GM18870 (cell line): ENCODE measurements at regions not wholly inside any gene's neighbourhood (a gene's known extent, or its start where the extent isn't known, plus 50 kb on each side); places are given as distances from the start of the nearest gene placed in this dataset.

ENCODE experiments used
- ATAC-seq: cut with Tn5 transposase; IDR thresholded peaks from one replicate; pipeline ENCODE4 v1.9.1; 2021; ENCODE audit warnings: moderate library complexity; ENCODE audit not compliant: unreplicated experiment

GRCh38 chr5:56440871-56441740 is 208.0 kb upstream of the ANKRD55 start:
- ATAC-seq = no peak

DNA sequence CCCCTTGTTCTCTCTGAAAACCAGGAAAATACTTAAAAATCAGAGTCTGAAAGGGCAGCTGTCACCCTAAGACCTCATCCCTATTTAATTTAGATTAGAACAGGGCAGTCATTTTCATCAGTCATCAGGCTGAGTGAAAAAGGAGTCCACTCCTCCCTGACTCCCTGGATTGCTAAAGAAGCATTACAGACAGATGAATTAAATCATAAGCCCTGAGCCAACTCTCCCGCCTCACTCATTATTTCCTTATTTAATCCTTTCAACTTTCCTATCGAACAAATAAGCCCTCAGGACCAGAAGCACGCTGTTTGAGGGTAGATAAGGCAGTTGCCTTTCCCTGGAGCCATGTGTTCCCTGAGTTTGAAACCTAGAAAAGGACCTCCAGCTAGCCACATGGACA is 201.9 kb upstream of the ANKRD55 start:
- no peak for ATAC-seq

DNA sequence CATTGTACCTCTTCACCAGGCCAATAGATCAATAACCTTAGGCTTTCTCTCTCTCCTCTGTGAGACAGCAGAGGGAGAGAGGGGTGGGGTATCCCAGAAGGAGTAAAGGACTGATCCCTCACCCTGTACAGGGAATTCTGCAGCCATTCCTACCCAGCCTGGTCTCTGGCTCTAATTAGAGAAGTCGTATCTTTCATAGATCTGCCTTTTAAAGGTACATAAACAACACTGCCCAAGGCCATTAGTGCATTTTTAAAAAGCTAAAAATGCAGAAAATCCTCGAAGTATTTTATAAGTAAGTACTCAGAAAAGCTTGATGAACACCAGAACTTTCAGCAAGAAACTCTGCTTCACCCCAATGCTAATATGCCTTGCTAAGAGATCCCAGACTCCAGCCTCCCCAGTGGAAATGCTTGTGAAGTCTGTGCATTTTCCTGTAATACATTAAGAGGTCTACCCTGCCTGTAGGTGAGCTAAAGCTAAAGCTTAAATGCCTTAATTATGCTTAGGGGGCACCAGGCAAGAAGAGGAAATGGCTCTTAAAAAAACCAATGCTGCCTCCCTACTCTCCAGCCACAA is 200.0 kb upstream of the ANKRD55 start:
- no peak for ATAC-seq

GRCh38 chr5:56432321-56432720 is 199.2 kb upstream of the ANKRD55 start:
- ATAC-seq = no peak

DNA sequence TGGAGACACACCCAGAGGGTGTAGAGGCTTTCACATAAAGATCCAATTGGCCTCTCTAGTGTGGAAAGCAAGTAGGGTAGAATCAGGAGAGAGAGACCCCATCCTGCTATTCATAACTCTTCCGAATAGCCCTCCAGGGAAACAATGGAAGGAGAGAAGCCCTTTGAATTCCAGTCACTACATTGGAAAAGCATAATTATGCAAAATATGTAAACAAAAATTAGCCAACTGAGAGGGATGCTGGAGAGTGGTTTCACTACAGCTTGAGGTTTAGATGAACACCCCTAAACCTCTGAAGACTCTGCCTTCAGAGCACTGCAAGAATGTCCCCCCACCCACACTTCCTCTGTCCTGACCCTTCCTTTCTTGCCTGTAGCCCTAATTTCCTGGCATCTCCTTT is 197.3 kb upstream of the ANKRD55 start:
- ATAC-seq = no peak

DNA sequence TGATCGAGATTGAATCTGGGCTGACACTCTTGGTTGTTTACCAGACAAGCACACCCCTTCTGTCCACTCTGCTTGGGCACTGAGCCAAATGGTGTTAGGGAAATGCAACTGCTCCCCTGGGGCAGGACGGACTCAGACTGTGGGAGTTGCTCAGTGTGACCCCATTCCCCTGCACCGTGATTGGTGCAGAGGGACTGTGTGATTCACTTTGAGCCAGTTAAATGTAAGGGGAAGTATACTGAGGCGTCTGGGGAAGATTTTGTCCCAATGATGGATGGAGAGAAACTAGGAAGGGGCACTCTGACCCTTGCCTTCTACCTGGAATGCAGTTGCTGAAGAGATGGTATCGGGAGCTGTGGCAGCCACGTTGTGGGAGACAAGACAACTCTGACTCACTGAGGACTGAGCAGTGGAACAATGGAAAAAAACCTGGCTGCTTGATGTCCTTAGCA is 196.0 kb upstream of the ANKRD55 start:
- no peak for ATAC-seq

DNA sequence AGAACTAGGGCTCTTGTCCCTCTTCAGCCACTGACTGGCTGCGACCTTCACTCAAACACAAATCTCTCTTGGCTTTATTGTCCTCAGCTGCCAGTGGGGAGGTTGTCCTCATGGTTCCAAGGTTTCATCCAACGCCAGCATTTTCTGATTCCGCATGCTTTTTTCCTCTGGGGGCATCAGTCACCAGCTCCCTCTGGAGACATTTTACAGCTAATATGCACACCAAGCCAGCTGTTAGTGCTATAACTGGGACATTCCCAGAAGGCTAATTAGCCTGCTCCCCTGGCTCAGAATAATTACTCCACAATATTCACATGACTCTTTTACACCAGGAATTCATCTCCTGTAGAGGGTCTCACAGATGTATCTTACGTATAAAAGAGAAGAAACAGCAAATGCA is 193.6 kb upstream of the ANKRD55 start:
- no peak for ATAC-seq

DNA sequence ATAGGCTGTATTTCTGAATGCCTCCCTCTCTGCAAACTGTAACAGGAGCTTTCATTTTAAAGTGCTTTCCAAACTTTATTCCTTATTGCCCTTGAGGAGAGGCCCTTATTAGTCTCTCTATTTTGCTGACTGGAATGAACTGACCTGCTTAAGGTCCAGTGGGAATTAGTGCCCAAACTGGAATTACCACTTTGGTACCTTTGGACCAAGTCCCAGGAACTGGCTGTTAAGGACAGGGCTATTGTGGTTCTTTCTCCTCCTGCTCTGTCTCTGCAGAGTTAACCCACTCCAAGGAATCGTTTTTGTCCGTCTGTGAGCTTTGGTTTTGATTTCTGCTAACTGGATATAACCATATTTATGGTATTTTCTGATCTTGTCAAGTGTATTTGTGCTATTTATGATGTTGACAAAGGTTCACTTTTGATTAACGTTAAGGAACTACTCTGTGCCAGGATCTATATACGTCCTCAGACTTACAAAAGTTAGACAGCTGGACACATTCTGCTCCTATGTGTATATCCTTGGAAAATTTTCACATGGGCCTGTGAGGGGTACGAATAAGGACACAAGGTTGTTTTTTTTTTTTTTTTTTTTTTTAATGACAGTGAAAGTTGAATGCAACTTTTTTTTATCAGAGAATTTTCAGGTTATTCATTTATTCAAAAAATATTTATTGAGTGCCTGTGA is 189.1 kb upstream of the ANKRD55 start:
- ATAC-seq = no peak

DNA sequence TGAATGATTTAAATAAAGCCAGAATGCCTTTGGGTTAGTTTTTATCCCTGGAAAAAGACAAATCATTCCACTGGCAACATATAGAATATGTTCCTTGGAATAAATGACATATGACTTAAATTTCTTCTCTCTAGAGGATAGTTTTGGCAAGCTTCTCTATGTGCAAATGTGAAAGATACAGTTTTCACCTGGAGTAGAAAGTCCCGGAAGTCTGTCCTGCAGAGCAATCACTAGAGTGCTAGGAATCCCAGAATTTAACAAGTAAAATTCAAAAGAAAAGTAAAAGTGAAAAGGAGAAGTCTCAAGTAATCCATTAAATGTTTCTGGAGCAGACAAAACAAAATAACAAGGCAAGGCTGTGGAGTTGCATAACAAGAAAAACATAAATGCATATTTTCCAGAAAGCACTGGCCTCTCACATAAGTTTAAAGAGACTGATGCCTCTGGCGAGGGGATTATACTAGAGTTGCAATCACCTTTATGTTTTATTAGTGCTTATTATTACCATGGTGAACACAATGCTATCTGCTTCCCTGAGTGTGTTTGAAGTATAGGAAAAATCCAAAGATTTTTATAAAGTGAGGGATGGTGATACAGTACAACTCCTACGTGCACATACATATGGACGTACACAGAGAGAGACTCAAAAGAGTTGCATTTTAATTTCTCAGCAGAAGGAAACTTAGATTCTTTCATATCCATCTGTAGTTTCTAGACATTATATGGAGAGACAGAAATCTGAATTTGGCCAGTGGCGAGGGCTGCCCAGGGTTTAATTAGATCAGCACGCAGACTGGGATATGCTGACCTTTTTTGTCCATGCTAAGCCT is 188.3 kb upstream of the ANKRD55 start:
- ATAC-seq = no peak

- ATAC-seq = no peak
Measured at GRCh38 chr5:56420323-56420722, 187.2 kb upstream of the ANKRD55 start.

- ATAC-seq = no peak
Measured at GRCh38 chr5:56419667-56420066, 186.5 kb upstream of the ANKRD55 start.

- peak; percentile 74 for ATAC-seq
Measured at GRCh38 chr5:56415356-56415765, 182.2 kb upstream of the ANKRD55 start.

DNA sequence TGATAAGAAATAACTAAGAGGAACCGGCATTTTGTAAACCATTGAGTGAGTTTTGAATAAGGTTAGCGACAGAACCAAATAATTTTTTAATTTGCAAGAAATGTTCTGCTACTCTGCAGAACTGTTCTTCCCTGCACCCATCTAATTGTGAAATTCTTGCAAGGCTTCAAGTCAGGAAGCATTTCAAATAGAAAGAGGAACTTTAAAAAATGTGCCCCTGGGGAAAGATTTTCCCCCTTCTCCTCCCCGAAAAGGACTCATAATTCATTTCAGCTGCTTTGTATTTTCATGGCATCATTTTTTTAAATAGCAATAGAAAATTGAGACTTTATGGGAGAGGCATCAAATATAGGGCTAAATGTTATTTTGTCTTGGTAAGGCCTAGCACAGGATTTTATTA is 180.9 kb upstream of the ANKRD55 start:
- ATAC-seq = no peak

- no peak for ATAC-seq
Measured at GRCh38 chr5:56413546-56413945, 180.4 kb upstream of the ANKRD55 start.

DNA sequence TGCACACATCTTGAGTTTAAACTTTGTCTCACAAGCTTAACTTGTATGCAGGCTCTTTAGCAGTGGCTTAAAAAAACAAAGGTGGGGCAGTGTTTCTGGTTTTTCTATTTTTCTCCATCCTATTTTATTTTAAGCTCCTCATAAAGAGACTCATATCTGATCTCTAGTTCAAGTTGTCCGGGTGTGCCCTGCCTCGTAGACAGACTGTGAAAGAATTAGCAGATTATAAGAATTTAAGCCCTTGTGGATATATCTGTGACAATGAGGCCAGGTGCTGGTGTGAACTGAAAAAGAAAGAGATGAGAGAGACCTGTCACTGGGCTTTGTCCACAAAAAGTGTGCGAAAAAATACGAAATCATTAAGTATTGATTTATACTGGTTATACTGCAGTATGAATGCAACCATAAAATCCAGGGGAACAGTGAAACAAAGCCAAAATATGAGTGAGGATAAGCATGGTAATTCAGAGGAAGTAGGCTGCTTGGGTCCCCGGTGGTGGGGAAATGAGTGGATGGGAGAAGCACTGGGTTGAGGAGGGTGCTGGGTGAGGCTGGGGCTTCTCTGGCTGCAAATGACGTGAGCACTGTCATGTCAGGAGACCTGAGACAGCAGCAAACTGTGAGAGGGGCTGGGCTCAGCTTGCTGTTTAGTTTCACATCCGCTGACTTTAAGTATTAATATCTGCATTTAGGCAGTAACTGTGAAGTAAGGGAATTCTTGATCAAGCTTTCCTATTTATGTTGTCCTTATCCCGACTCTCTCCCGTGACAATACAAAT is 179.7 kb upstream of the ANKRD55 start:
- ATAC-seq = peak; percentile 82

DNA sequence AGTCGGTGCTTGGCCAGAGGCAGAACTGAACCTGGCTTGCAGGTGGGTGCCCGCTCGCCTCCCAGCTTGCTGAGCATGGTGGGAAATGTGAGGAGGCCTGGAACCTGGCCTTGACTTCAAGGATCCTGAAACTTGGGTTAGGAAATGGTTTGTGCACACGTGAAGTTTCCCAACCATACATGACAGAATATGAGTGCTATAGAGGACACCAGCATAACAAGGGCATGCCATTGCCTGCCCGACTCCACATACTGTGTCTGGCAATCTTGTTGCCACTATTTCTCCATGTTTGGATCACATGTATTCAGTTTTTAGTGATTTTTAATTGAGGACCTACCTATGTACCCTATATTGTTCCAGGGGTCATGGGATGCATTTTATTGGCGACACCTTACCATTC is 177.6 kb upstream of the ANKRD55 start:
- ATAC-seq = no peak

GRCh38 chr5:56409331-56410190 is 176.4 kb upstream of the ANKRD55 start:
- ATAC-seq = no peak

DNA sequence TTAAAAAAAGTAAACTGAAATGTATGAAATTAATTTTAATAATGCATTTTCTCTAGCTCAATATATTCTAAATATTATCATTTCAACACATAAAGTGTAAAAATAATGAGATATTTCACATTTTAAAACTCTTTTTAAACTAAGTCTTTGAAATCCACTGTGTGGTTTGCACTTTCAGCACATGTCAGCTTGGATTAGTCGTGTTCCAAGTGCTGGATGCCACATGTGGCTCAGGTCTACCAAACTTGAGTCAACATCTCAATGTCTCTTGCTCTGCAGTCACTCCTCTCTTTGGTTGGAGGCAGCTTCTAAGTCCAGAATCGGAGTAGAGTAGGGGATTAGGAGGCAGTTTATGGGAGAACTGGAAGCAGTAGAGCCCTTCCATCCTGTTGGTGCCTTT is 173.7 kb upstream of the ANKRD55 start:
- ATAC-seq = no peak

- ATAC-seq = no peak
Measured at GRCh38 chr5:56406221-56406620, 173.1 kb upstream of the ANKRD55 start.
